Natural killer cell (primary cell): ENCODE measurements at regions not wholly inside any gene's neighbourhood (a gene's known extent, or its start where the extent isn't known, plus 50 kb on each side); places are given as distances from the start of the nearest gene placed in this dataset.

Experiments used
- ATAC-seq, 3 donors: fragments of 150-1000 bp in 2 of 3; fragments of 200-7000 bp in 1 of 3; cut with Tn5 transposase; 1 replicate in 1 of 3; 2 replicates in 2 of 3; pipeline ENCODE4 v1.10.0; 2021; ENCODE audit warnings: mild to moderate bottlenecking in 2 of 3, moderate library complexity in 2 of 3
- DNase-seq, 2 donors: peaks; one replicate each; pipeline versions ENCODE4 v3.0.0 to v3.0.0-alpha.2; 2013 to 2021; ENCODE audit warnings: mixed read lengths in 1 of 2
- H3K27ac ChIP-seq: one replicate; pipeline ENCODE4 v1.5.1; 2013; ENCODE audit warnings: mild to moderate bottlenecking, low read length
- H3K27me3 ChIP-seq: one replicate; pipeline ENCODE4 v1.6.1; 2013; ENCODE audit warnings: low read length; ENCODE audit not compliant: control insufficient read depth, insufficient read depth
- H3K36me3 ChIP-seq: one replicate; pipeline ENCODE4 v1.6.1; 2013; ENCODE audit warnings: low read length; ENCODE audit not compliant: control insufficient read depth, insufficient read depth
- H3K4me1 ChIP-seq: one replicate; pipeline ENCODE4 v1.6.1; 2013; ENCODE audit warnings: low read length; ENCODE audit not compliant: control insufficient read depth, insufficient read depth
- H3K4me3 ChIP-seq: one replicate; pipeline ENCODE4 v1.5.1; 2013; ENCODE audit warnings: low read length
- H3K9me3 ChIP-seq: one replicate; pipeline ENCODE4 v1.6.1; 2013; ENCODE audit warnings: low read length; ENCODE audit not compliant: control insufficient read depth, insufficient read depth
- H3K27ac Mint-ChIP-seq, 2 donors: one replicate each; pipeline ENCODE4 v1.8.0; 2022; ENCODE audit warnings: mild to moderate bottlenecking in 2 of 2, mixed read lengths in 2 of 2, moderate library complexity in 1 of 2
- H3K27me3 Mint-ChIP-seq, 2 donors: one replicate each; pipeline ENCODE4 v1.8.0; 2022; ENCODE audit warnings: low read depth in 2 of 2, mixed read lengths in 2 of 2
- H3K36me3 Mint-ChIP-seq: one replicate; pipeline ENCODE4 v1.8.0; 2022; ENCODE audit warnings: mixed read lengths
- H3K4me1 Mint-ChIP-seq, 2 donors: one replicate each; pipeline ENCODE4 v1.8.0; 2022; ENCODE audit warnings: mixed read lengths in 2 of 2
- H3K4me3 Mint-ChIP-seq: one replicate; pipeline ENCODE4 v1.8.0; 2022; ENCODE audit warnings: mild to moderate bottlenecking, moderate library complexity, mixed read lengths
- H3K9me3 Mint-ChIP-seq, 2 donors: one replicate each; pipeline ENCODE4 v1.8.0; 2022; ENCODE audit warnings: mixed read lengths in 2 of 2
- CTCF ChIP-seq: fragments of 200-600 bp; IDR thresholded peaks from one replicate; pipeline ENCODE4 v1.8.0; 2022; ENCODE audit warnings: antibody characterized with exemption
- WGBS: methylation state at CpG from one replicate; pipeline ENCODE4 v1.1.7; 2013; ENCODE audit warnings: missing lambda C conversion rate; ENCODE audit not compliant: insufficient coverage; 5-methylcytosine and 5-hydroxymethylcytosine counted together
- intact Hi-C: fragments of 100-400 bp; cut with micrococcal nuclease; formaldehyde crosslinking; loops from one replicate; pipeline ENCODE4 v1.14.2; 2022

GRCh38 chr1:199073166-199073565 is 434.3 kb downstream of the PTPRC start:
- WGBS = 100% methylated on average over 1 of the region's 1 CpG
- Mint-ChIP-seq H3K9me3 (no peaks in the 10 kb centered on the region), H3K27ac (no peak overlapping the region), H3K27me3 (peaks cover 0 to 7% of the 10 kb centered on the region in 2 donors), H3K4me3 (no peak overlapping the region), H3K4me1 (no peaks in the 10 kb centered on the region), H3K36me3 (no peaks in the 10 kb centered on the region)
- Histone ChIP-seq H3K27me3 (no peaks in the 10 kb centered on the region), H3K4me3 (no peak overlapping the region), H3K9me3 (no peaks in the 10 kb centered on the region), H3K4me1 (no peaks in the 10 kb centered on the region), H3K27ac (no peak overlapping the region), H3K36me3 (no peaks in the 10 kb centered on the region)
- intact Hi-C loops = no loop called here
- ATAC-seq = no peak
- no peak for TF ChIP-seq CTCF
- DNase-seq = no peak

DNA sequence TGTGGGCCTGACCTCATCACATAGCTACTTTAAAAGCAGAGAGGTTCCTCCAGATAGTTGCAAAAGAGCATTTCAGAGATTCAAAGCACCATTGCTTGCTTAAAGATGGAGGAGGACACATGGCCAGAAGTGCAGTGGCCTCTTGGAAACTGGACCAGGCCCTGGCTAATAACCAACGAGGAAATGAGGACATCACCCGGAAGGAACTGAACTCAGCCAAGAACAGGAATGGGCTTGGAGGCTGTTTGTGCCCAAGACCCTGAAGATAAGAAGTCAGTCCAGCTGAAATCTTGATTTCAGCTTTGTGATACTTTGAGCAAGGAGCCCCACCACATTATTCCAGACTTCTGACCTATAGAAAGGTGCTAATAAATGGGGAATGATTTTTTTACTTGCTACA is 437.0 kb downstream of the PTPRC start:
- H3K27ac Mint-ChIP-seq = no peak overlapping the region
- Histone ChIP-seq H3K27ac (no peak overlapping the region), H3K36me3 (no peaks in the 10 kb centered on the region), H3K9me3 (no peaks in the 10 kb centered on the region), H3K4me3 (no peak overlapping the region), H3K27me3 (no peaks in the 10 kb centered on the region), H3K4me1 (no peaks in the 10 kb centered on the region)
- peaks cover 0 to 16% of the 10 kb centered on the region in 2 donors for H3K27me3 Mint-ChIP-seq
- H3K4me3 Mint-ChIP-seq = no peak overlapping the region
- ATAC-seq = no peak
- no peaks in the 10 kb centered on the region for H3K9me3 Mint-ChIP-seq
- no peaks in the 10 kb centered on the region for H3K4me1 Mint-ChIP-seq
- H3K36me3 Mint-ChIP-seq = no peaks in the 10 kb centered on the region
- DNase-seq = no peak
- intact Hi-C loops = no loop called here
- WGBS = 98% methylated on average over 2 of the region's 2 CpGs
- TF ChIP-seq CTCF = no peak

GRCh38 chr1:199079994-199080393 is 441.2 kb downstream of the PTPRC start:
- Histone ChIP-seq H3K27me3 (peaks cover 4% of the 10 kb centered on the region), H3K27ac (no peak overlapping the region), H3K4me3 (no peak overlapping the region), H3K36me3 (no peaks in the 10 kb centered on the region), H3K4me1 (no peaks in the 10 kb centered on the region), H3K9me3 (no peaks in the 10 kb centered on the region)
- no peak overlapping the region for H3K27ac Mint-ChIP-seq
- TF ChIP-seq CTCF = no peak
- H3K4me1 Mint-ChIP-seq = peaks cover 0 to 7% of the 10 kb centered on the region in 2 donors
- no peaks in the 10 kb centered on the region for H3K9me3 Mint-ChIP-seq
- WGBS = 91% methylated on average over 1 of the region's 1 CpG
- intact Hi-C loops = no loop called here
- DNase-seq = no peak
- no peak overlapping the region for H3K4me3 Mint-ChIP-seq
- H3K27me3 Mint-ChIP-seq = peaks cover 2 to 10% of the 10 kb centered on the region in 2 donors
- H3K36me3 Mint-ChIP-seq = no peaks in the 10 kb centered on the region
- ATAC-seq = no peak

DNA sequence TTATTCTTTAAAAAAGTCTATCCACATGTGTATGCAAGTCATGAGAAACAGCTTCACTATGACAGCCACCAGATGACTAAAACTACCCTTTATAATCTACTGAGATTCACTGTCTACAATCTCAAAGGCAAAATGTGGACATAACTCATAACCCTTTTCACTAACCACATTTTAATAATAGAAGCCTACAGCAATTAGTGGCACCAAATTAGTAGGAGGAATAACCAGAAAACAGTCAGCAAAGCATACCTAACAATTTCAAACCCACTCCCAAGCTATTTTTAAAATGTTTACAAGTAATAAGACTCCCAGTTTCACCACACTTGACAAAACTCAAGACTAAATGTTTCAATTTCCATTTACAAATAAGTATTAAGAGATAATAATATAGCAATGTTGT is 442.9 kb downstream of the PTPRC start:
- Histone ChIP-seq H3K9me3 (no peaks in the 10 kb centered on the region), H3K4me3 (no peak overlapping the region), H3K27me3 (peaks cover 4% of the 10 kb centered on the region), H3K36me3 (no peaks in the 10 kb centered on the region), H3K27ac (no peak overlapping the region), H3K4me1 (no peaks in the 10 kb centered on the region)
- Mint-ChIP-seq H3K27ac (no peak overlapping the region), H3K9me3 (no peaks in the 10 kb centered on the region), H3K36me3 (no peaks in the 10 kb centered on the region), H3K4me1 (peaks cover 0 to 13% of the 10 kb centered on the region in 2 donors), H3K27me3 (peaks cover 6 to 10% of the 10 kb centered on the region in 2 donors), H3K4me3 (no peak overlapping the region)
- ATAC-seq = no peak
- intact Hi-C loops = no loop called here
- TF ChIP-seq CTCF = no peak
- DNase-seq = no peak
